Neuron (in vitro differentiated cells): ENCODE measurements at regions not wholly inside any gene's neighbourhood (a gene's known extent, or its start where the extent isn't known, plus 50 kb on each side); places are given as distances from the start of the nearest gene placed in this dataset.
"Not testable (repeated sequence)": the region's sequence is repeated elsewhere in the genome, so short reads cannot be mapped to it uniquely, and the experiment has no call there.

Source experiments
- H2AFZ ChIP-seq: one replicate; pipeline ENCODE4 v1.6.1; 2013; ENCODE audit warnings: low read depth, mild to moderate bottlenecking, inconsistent platforms, low read length, moderate library complexity
- H3K27me3 ChIP-seq: one replicate; pipeline ENCODE4 v1.6.1; 2013; ENCODE audit warnings: low read length; ENCODE audit not compliant: insufficient read depth
- H3K36me3 ChIP-seq: one replicate; pipeline ENCODE4 v1.6.1; 2013; ENCODE audit warnings: low read length; ENCODE audit not compliant: insufficient read depth
- H3K4me1 ChIP-seq: one replicate; pipeline ENCODE4 v1.6.1; 2013; ENCODE audit warnings: low read length; ENCODE audit not compliant: insufficient read depth
- H3K4me3 ChIP-seq: 2 replicates; pipeline ENCODE4 v1.5.1; 2013; ENCODE audit warnings: mild to moderate bottlenecking, low read length, moderate library complexity
- H3K9me3 ChIP-seq: one replicate; pipeline ENCODE4 v1.6.1; 2013; ENCODE audit warnings: low read length

DNA sequence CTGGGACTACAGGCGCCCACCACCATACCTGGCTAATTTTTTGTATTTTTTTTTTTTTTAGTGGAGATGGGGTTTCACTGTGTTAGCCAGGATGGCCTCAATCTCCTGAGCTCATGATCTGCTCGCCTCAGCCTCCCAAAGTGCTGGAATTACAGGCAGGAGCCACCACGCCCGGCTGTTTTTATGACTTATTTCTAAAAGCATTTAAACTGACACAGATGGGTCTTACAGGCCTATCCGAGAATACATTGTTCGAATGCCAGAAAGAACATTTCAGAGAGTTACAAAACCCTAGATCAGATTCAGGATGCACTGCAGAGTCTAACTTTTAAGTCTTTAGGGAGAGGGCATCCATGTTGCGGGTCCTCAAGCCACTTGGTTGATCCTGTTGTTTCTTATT lies 234.7 kb upstream of the MAF start:
- Histone ChIP-seq H3K4me1 (no peaks in the 10 kb centered on the region), H3K27me3 (no peaks in the 10 kb centered on the region), H3K9me3 (no peaks in the 10 kb centered on the region)

DNA sequence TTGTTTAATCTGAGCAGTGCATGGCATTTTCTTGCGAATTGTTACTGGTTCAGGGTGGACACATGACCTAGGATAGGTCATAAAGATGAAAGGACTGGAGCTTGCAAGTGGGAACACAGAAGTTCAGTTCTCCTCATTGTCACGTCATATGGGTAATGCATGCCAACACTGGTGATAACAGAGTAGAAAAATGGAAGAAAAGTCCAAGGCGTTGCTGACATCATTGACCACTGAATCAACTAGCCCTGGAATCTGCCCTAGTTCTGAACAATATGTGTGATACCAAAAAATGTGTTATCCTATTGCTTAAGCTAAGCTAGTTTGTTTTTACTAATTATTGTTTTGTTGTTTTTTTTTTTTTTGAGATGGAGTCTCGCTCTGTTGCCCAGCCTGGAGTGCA lies 234.2 kb upstream of the MAF start:
- Histone ChIP-seq H2AFZ (no peak overlapping the region), H3K36me3 (no peaks in the 10 kb centered on the region), H3K27me3 (no peaks in the 10 kb centered on the region), H3K9me3 (no peaks in the 10 kb centered on the region), H3K4me3 (no peak overlapping the region), H3K4me1 (no peaks in the 10 kb centered on the region)

More for the DNA sequence above, 234.7 kb upstream of the MAF start:
- H3K36me3 ChIP-seq = no peaks in the 10 kb centered on the region
- H2AFZ ChIP-seq = no peak overlapping the region
- H3K4me3 ChIP-seq = no peak overlapping the region

DNA sequence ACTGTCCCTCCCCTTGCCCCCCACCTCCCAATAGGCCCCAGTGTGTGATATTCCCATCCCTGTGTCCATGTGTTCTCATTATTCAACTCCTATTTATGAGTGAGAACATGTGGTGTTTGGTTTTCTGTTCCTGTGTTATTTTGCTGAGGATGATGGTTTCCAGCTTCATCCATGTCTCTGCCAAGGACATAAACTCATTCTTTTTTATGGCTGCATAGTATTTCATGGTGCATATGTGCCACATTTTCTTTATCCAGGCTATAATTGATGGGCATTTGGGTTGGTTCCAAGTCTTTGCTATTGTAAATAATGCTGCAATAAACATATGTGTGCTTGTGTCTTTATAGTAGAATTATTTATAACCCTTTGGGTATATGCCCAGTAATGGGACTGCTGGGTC lies 233.5 kb upstream of the MAF start:
- H3K36me3 ChIP-seq, H3K4me1 ChIP-seq, H2AFZ ChIP-seq: not testable (repeated sequence)

DNA sequence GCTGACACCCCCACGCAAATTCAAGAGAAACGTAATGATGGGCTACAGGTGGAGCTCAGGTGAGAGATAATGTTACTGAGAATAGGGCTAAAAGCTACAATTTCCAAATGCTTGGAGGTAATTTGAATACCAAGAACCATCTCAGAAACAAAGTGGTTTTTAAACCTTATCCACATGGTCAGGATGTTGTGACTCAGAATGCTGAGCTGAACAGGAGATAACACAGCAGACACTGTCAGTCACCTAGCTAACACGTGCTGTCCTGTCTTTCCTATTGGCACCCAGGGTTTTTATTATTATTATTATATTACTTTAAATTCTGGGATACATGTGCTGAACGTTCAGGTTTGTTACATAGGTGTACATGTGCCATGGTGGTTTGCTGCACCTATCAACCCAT lies 233.0 kb upstream of the MAF start:
- no peak overlapping the region for H2AFZ ChIP-seq
- H3K9me3 ChIP-seq = no peaks in the 10 kb centered on the region
- no peak overlapping the region for H3K4me3 ChIP-seq
- H3K36me3 ChIP-seq = no peaks in the 10 kb centered on the region
- H3K4me1 ChIP-seq = no peaks in the 10 kb centered on the region
- no peaks in the 10 kb centered on the region for H3K27me3 ChIP-seq

More for the DNA sequence above, 233.5 kb upstream of the MAF start:
- not testable (repeated sequence) for H3K27me3 ChIP-seq, H3K9me3 ChIP-seq, H3K4me3 ChIP-seq

DNA sequence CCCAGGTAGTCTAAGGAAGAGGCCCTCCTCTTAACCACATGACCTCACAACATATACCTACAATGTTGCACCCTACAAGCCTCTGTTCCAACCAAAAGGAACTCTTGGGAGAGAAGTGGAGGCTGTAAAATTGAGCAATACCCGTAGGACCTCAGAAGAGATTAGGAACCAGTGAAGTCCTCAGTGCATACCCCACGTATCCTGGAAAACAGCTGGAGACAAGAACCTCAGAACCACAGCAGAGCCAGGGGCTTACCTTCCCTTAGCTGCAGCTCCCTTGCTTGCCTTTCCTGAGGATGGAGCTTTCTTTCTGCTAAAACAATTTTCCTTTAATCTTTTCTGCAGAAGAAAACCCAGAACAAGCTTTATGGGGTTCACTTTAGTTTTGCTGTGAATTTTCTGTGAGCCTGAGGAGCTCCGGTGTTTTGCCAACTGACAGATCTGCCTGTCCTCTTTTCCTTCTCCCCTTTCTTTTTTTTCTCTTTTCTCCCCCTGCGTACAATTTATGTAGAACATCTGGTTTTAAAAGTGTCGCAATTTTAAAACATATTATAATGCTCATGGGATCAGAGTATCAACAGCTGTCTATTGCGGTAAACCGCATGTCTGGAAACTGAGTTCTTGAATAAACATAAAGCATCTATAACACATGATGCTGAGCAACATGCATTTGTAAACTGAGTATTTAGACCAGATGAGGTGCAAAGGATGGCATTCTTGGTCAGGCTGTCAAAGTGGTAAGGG lies 226.4 kb upstream of the MAF start:
- Histone ChIP-seq H3K36me3 (no peaks in the 10 kb centered on the region), H3K27me3 (no peaks in the 10 kb centered on the region), H3K4me1 (no peaks in the 10 kb centered on the region), H3K4me3 (no peak overlapping the region), H2AFZ (no peak overlapping the region), H3K9me3 (no peaks in the 10 kb centered on the region)

DNA sequence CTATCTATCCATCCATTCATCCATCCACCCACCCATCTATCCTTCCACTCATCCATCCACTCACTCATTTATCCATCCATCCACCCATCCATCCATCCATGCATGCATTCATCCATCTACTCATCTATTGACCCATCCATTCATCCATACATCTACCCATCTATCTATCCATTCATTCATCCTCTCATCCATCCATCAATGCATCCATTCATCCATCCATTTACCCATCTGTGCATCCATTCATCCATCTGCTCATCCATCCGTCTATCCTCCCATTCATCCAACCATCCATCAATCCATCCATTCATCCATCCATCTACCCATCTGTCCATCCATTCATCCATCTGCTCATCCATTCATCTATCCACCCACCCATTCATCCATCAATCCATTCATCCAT lies 224.5 kb upstream of the MAF start:
- Histone ChIP-seq H3K4me1 (no peaks in the 10 kb centered on the region), H3K4me3 (no peak overlapping the region), H3K9me3 (no peaks in the 10 kb centered on the region), H3K27me3 (no peaks in the 10 kb centered on the region), H2AFZ (no peak overlapping the region), H3K36me3 (no peaks in the 10 kb centered on the region)

DNA sequence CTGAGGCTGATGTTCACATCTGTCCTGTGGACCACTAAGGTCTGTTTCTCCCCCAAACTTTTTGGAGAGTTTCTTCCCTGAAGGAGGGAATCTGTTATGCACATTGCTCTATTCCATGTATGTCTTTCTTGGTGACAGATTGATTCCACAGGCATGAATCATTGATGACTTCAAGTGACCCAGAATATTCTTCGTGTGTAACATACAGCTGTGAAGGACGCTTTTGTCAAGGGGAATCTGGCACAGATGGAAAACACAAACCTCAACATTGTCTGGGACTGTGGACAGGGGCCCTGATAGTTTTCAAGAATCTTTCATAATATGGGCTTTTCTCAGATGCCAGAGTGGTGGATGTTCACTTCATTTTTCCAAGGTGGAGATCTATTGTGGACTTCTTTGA lies 223.1 kb upstream of the MAF start:
- no peak overlapping the region for H2AFZ ChIP-seq
- H3K4me1 ChIP-seq = no peaks in the 10 kb centered on the region
- H3K4me3 ChIP-seq = no peak overlapping the region
- H3K36me3 ChIP-seq = no peaks in the 10 kb centered on the region
- H3K9me3 ChIP-seq = no peaks in the 10 kb centered on the region
- no peaks in the 10 kb centered on the region for H3K27me3 ChIP-seq

DNA sequence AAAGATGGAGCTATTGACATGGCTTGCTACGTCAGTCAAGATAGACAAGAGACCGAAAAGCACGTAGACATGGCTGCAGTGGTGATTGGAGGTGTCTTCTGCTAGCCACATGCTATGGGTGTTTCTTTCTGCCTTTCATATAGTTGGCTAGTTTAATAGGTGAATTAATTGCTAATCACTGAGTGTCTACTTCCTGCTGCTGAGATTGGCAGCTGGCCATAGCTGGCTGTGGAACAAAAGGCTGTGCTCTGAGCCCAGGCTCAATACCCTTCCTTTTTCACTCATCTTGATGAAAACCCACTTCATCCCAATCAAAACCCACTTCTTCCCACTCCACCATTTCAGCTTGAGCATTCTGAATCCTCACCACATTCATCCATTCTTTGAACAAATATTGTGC lies 221.4 kb upstream of the MAF start:
- no peak overlapping the region for H2AFZ ChIP-seq
- H3K36me3 ChIP-seq = no peaks in the 10 kb centered on the region
- no peak overlapping the region for H3K4me3 ChIP-seq
- H3K4me1 ChIP-seq = no peaks in the 10 kb centered on the region
- H3K27me3 ChIP-seq = no peaks in the 10 kb centered on the region
- no peaks in the 10 kb centered on the region for H3K9me3 ChIP-seq

DNA sequence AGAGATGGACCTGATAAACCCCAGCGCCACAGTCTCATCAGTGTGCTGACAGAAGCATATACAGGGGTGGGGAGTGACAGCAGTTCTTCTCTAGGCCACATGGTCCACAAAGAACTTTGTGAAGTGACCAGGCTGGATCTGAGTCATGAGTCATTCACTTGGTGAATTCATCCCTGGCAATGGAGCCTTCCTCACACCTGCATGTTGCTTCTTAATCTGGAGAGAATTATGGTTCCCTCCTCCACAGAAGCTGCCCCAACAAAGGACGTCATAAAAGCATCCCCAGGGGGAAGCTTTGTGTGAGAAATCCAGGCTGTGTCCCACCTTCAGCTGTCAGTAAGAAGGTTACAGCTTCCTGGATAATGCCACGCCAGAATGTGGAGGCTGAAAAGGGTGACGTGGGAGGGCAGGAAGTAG lies 215.6 kb upstream of the MAF start:
- no peaks in the 10 kb centered on the region for H3K27me3 ChIP-seq
- H3K36me3 ChIP-seq = no peaks in the 10 kb centered on the region
- no peaks in the 10 kb centered on the region for H3K9me3 ChIP-seq
- no peak overlapping the region for H2AFZ ChIP-seq
- peaks cover 7% of the 10 kb centered on the region for H3K4me1 ChIP-seq
- no peak overlapping the region for H3K4me3 ChIP-seq

DNA sequence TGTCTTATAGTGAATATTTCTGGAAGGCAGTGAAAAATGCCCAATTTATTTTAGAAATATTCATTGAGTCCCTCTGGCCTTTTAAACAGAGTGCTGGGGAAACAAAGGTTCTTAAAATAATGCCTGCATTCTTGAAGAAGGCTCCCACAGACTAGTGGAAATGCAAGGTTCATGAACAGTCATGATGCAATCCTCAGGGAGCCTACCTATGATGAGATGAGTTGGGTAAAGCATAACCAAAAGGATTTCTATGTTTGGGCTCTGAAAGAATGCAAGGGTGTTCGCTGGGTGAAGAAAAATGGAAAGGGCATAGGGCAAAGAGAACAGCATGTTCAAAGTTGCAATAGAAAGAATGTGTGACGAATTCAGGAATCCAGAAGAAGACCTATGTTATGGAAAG lies 214.5 kb upstream of the MAF start:
- H3K27me3 ChIP-seq = no peaks in the 10 kb centered on the region
- H3K4me1 ChIP-seq = peaks cover 7% of the 10 kb centered on the region
- no peaks in the 10 kb centered on the region for H3K36me3 ChIP-seq
- no peaks in the 10 kb centered on the region for H3K9me3 ChIP-seq
- no peak overlapping the region for H3K4me3 ChIP-seq
- H2AFZ ChIP-seq = no peak overlapping the region

DNA sequence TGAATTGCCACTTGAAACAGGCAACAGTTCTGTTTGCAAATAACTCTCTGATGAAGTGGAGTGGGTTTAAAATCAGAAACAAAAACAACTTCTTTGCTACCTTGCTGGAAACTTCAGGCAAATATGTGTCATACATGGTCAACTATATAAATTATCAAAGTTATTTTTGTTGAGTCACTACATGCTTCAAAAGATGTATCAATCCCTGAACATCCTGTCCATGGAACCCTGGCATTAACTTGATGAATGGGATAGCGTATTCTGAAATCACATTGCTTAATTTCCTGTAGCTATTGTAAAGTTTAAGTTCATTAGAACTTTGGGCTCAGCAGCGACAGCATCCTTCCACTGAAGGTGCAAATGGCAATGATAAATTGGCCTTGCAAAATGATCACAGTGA lies 213.6 kb upstream of the MAF start:
- Histone ChIP-seq H3K27me3 (no peaks in the 10 kb centered on the region), H3K9me3 (no peaks in the 10 kb centered on the region), H3K4me1 (peaks cover 7% of the 10 kb centered on the region), H2AFZ (no peak overlapping the region), H3K4me3 (no peak overlapping the region), H3K36me3 (no peaks in the 10 kb centered on the region)

DNA sequence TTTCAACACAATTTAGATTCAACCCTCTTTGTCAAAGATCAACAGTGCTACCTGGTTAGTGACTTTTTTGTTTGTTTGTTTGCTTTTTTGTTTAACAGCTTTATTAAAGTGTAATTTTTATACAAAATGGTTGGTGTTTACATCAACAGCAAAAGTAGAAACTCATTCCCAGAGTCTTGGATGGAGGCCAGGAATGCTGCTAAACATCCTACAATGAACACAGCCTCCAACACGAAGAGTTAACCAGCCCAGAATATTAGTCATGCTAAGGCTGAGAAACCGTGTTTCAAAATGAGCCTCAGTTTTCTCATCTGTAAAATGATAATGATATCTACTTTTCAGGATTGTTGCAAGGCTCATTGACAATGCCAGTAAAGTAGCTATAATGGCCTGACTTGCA lies 211.0 kb upstream of the MAF start:
- no peak overlapping the region for H3K4me3 ChIP-seq
- H3K9me3 ChIP-seq = peaks cover 3% of the 10 kb centered on the region
- H3K27me3 ChIP-seq = no peaks in the 10 kb centered on the region
- no peak overlapping the region for H2AFZ ChIP-seq
- peaks cover 7% of the 10 kb centered on the region for H3K4me1 ChIP-seq
- no peaks in the 10 kb centered on the region for H3K36me3 ChIP-seq

DNA sequence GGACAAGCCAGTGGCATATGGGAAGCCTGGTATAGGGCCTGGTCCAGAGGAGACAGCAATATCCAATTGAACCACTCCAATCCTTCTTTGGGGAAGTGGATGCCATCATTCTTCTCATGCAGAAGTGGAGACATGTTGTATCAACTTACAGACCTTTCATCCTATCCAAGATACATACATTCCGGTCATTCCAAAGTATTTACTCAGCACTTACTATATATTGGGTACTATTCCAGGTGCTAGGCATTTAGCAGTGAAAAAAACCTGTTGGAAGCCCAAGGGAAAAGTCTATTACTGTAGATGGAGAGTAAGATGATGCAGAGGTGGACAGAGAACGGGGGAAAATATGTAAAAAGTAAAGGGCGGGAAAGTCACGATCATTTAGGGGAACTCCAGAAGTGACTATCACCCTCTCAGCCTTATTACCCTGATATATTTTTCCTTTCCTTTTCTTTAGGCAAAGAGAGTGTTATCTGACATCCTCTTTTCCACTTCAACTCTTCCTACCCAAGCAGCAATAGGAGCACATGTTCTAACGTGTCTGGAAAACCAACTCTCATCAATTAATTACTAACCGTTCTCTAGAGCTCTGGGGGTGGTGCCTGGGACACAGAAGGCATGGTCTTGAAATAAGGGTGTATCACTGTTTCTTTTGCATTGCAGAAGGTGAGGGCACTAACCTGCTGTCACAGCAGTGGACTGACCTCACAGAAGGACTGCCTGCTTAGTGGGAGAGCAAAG lies 210.1 kb upstream of the MAF start:
- peaks cover 11% of the 10 kb centered on the region for H3K4me1 ChIP-seq
- H2AFZ ChIP-seq = no peak overlapping the region
- no peak overlapping the region for H3K4me3 ChIP-seq
- no peaks in the 10 kb centered on the region for H3K27me3 ChIP-seq
- H3K9me3 ChIP-seq = peaks cover 3% of the 10 kb centered on the region
- no peaks in the 10 kb centered on the region for H3K36me3 ChIP-seq
